ENCODE measurements at regions not wholly inside any gene's neighbourhood (a gene's known extent, or its start where the extent isn't known, plus 50 kb on each side); places are given as distances from the start of the nearest gene placed in this dataset.

GRCh38 chr5:122673343-122673742 is 101.5 kb upstream of the SNX2 start:
- ATAC-seq, result no peak
- TF ChIP-seq, protein P1, sequence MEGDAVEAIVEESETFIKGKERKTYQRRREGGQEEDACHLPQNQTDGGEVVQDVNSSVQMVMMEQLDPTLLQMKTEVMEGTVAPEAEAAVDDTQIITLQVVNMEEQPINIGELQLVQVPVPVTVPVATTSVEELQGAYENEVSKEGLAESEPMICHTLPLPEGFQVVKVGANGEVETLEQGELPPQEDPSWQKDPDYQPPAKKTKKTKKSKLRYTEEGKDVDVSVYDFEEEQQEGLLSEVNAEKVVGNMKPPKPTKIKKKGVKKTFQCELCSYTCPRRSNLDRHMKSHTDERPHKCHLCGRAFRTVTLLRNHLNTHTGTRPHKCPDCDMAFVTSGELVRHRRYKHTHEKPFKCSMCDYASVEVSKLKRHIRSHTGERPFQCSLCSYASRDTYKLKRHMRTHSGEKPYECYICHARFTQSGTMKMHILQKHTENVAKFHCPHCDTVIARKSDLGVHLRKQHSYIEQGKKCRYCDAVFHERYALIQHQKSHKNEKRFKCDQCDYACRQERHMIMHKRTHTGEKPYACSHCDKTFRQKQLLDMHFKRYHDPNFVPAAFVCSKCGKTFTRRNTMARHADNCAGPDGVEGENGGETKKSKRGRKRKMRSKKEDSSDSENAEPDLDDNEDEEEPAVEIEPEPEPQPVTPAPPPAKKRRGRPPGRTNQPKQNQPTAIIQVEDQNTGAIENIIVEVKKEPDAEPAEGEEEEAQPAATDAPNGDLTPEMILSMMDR (IDR thresholded peaks at IDR 0.05), result no peak
- no peaks in the 10 kb centered on the region for H3K36me3 ChIP-seq
- no peak for DNase-seq
- intact Hi-C loops (cut with DNase I), result no loop called here
- no peaks in the 10 kb centered on the region for H3K9me3 ChIP-seq
- no peaks in the 10 kb centered on the region for H3K27me3 ChIP-seq
- no peaks in the 10 kb centered on the region for H3K4me1 ChIP-seq
- no peak overlapping the region for H3K4me3 ChIP-seq
- no peak overlapping the region for H3K27ac ChIP-seq

GRCh38 chr5:122674385-122674784 is 100.5 kb upstream of the SNX2 start:
- Histone ChIP-seq H3K36me3 (no peaks in the 10 kb centered on the region), H3K9me3 (no peaks in the 10 kb centered on the region), H3K4me1 (no peaks in the 10 kb centered on the region), H3K4me3 (no peak overlapping the region), H3K27me3 (no peaks in the 10 kb centered on the region), H3K27ac (no peak overlapping the region)
- no peak for ATAC-seq
- DNase-seq, result no peak
- intact Hi-C loops (cut with DNase I), result no loop called here
- TF ChIP-seq, protein P1 (IDR thresholded peaks at IDR 0.05), result no peak

- intact Hi-C loops (cut with DNase I), result no loop called here
- Histone ChIP-seq H3K9me3 (no peaks in the 10 kb centered on the region), H3K27ac (no peak overlapping the region), H3K4me3 (no peak overlapping the region), H3K27me3 (no peaks in the 10 kb centered on the region), H3K4me1 (no peaks in the 10 kb centered on the region), H3K36me3 (no peaks in the 10 kb centered on the region)
- DNase-seq (no peak), ATAC-seq (no peak)
- TF ChIP-seq, protein P1 (IDR thresholded peaks at IDR 0.05), result no peak
Observed at GRCh38 chr5:122680623-122681350, 94.1 kb upstream of the SNX2 start.

- intact Hi-C loops (cut with DNase I), result no loop called here
- Histone ChIP-seq H3K4me3 (no peak overlapping the region), H3K4me1 (no peaks in the 10 kb centered on the region), H3K36me3 (no peaks in the 10 kb centered on the region), H3K27ac (no peak overlapping the region), H3K9me3 (no peaks in the 10 kb centered on the region), H3K27me3 (no peaks in the 10 kb centered on the region)
- ATAC-seq (no peak), DNase-seq (no peak)
- TF ChIP-seq, protein P1 (IDR thresholded peaks at IDR 0.05), result no peak
Observed at GRCh38 chr5:122683631-122684030, 91.2 kb upstream of the SNX2 start.

GRCh38 chr5:122690266-122690665 is 84.6 kb upstream of the SNX2 start:
- TF ChIP-seq, protein P1 (IDR thresholded peaks at IDR 0.05), result no peak
- Histone ChIP-seq H3K4me1 (no peaks in the 10 kb centered on the region), H3K9me3 (no peaks in the 10 kb centered on the region), H3K36me3 (no peaks in the 10 kb centered on the region), H3K27ac (no peak overlapping the region), H3K27me3 (no peaks in the 10 kb centered on the region), H3K4me3 (no peak overlapping the region)
- intact Hi-C loops (cut with DNase I), result no loop called here
- DNase-seq (no peak), ATAC-seq (no peak)

DNA sequence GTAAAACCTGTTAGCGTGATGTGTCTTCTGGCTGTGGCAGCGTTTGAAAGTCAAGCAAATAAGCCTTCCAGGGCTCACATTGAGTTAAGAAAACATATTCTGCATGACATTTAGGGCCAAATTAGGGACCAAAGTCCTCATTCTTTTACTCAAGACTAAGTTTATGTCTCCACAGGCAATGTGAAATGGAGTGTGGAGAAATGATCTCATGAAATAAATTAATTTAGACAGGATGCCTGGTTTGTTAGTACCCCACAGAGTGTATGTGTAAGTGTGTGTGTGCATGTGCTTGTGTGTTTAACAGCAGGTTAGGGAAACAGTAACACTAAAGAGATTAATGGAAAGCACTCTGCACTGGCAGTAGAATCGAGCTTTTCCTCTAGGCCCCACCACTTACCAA is 82.9 kb upstream of the SNX2 start:
- TF ChIP-seq, protein P1 (IDR thresholded peaks at IDR 0.05), result no peak
- H3K4me1 ChIP-seq, result no peaks in the 10 kb centered on the region
- no peaks in the 10 kb centered on the region for H3K9me3 ChIP-seq
- no peaks in the 10 kb centered on the region for H3K27me3 ChIP-seq
- H3K36me3 ChIP-seq, result no peaks in the 10 kb centered on the region
- DNase-seq (no peak), ATAC-seq (no peak)
- no peak overlapping the region for H3K27ac ChIP-seq
- intact Hi-C loops (cut with DNase I), result no loop called here
- H3K4me3 ChIP-seq, result no peak overlapping the region

Data from upper lobe of right lung (tissue), 1 donor.